GM12873 (cell line): ENCODE measurements at regions not wholly inside any gene's neighbourhood (a gene's known extent, or its start where the extent isn't known, plus 50 kb on each side); places are given as distances from the start of the nearest gene placed in this dataset.

Source experiments
- CTCF ChIP-seq: IDR thresholded peaks from 2 replicates; pipeline ENCODE4 v1.5.1; 2012; ENCODE audit warnings: low read depth, mild to moderate bottlenecking, moderate library complexity, low read length, control low read depth; ENCODE audit not compliant: insufficient read depth; ENCODE audit errors: missing control alignments

- TF ChIP-seq CTCF: no peak
Observed at GRCh38 chr2:215711471-215712034, 275.7 kb upstream of the FN1 start.

- TF ChIP-seq CTCF: no peak
Observed at GRCh38 chr2:215707608-215708007, 271.7 kb upstream of the FN1 start.

- no peak for TF ChIP-seq CTCF
Observed at GRCh38 chr2:215705771-215706361, 270.0 kb upstream of the FN1 start.

- no peak for TF ChIP-seq CTCF
Observed at GRCh38 chr2:215705281-215705680, 269.4 kb upstream of the FN1 start.

- no peak for TF ChIP-seq CTCF
Observed at GRCh38 chr2:215702116-215702902, 266.4 kb upstream of the FN1 start.

GRCh38 chr2:215699700-215700538 is 264.1 kb upstream of the FN1 start:
- TF ChIP-seq CTCF: no peak

DNA sequence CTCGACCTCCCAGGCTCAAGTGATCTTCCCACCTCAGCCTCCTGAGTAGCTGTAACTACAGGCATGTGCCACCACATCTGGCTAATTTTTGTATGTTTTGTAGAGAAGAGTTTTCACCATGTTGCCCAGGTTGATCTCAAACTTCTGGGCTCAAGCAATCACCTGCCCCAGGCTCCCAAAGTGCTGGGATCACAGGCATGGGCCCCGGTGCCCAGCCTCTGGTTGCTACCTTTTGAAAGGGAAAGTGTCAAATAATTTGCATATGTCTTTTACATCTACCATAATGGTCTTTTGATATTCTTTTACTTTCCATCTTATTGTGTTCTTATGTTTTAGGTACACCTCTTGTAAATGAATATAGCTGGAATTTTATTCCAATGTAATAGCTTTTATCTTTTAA is 263.1 kb upstream of the FN1 start:
- TF ChIP-seq CTCF: no peak
